Inferior parietal cortex (tissue), 1 donor: ENCODE measurements at regions not wholly inside any gene's neighbourhood (a gene's known extent, or its start where the extent isn't known, plus 50 kb on each side); places are given as distances from the start of the nearest gene placed in this dataset.
"Not testable (repeated sequence)": the region's sequence is repeated elsewhere in the genome, so short reads cannot be mapped to it uniquely, and the experiment has no call there.

Experiments used
- DNase-seq: peaks from one replicate; pipeline ENCODE4 v3.0.0-alpha.2; 2016; ENCODE audit errors: extremely low spot score

GRCh38 chr18:52175406-52175805 lies 164.6 kb upstream of the DCC start:
- no peak for DNase-seq

GRCh38 chr18:52183107-52183506 lies 156.9 kb upstream of the DCC start:
- DNase-seq: no peak

- DNase-seq: no peak
Observed at GRCh38 chr18:52190195-52190594, 149.8 kb upstream of the DCC start.

- DNase-seq: no peak
Observed at GRCh38 chr18:52190631-52191030, 149.4 kb upstream of the DCC start.

- DNase-seq: no peak
Observed at GRCh38 chr18:52200406-52200805, 139.6 kb upstream of the DCC start.

GRCh38 chr18:52200921-52201663 lies 138.9 kb upstream of the DCC start:
- DNase-seq: no peak

GRCh38 chr18:52208646-52209045 lies 131.4 kb upstream of the DCC start:
- no peak for DNase-seq

- no peak for DNase-seq
Observed at GRCh38 chr18:52216109-52216508, 123.9 kb upstream of the DCC start.

GRCh38 chr18:52216666-52217065 lies 123.3 kb upstream of the DCC start:
- DNase-seq: no peak

- DNase-seq: no peak
Observed at GRCh38 chr18:52219102-52219501, 120.9 kb upstream of the DCC start.

- no peak for DNase-seq
Observed at GRCh38 chr18:52220062-52220591, 119.9 kb upstream of the DCC start.

- no peak for DNase-seq
Observed at GRCh38 chr18:52222211-52222610, 117.8 kb upstream of the DCC start.

GRCh38 chr18:52227536-52227935 lies 112.5 kb upstream of the DCC start:
- DNase-seq: no peak

- DNase-seq: no peak
Observed at GRCh38 chr18:52228166-52228565, 111.8 kb upstream of the DCC start.

GRCh38 chr18:52236131-52236530 lies 103.9 kb upstream of the DCC start:
- no peak for DNase-seq

- DNase-seq: no peak
Observed at GRCh38 chr18:52237551-52237950, 102.4 kb upstream of the DCC start.

- no peak for DNase-seq
Observed at GRCh38 chr18:52242711-52243110, 97.3 kb upstream of the DCC start.

- DNase-seq: no peak
Observed at GRCh38 chr18:52244658-52245057, 95.3 kb upstream of the DCC start.

GRCh38 chr18:52254367-52254766 lies 85.6 kb upstream of the DCC start:
- DNase-seq: no peak

GRCh38 chr18:52257417-52257816 lies 82.6 kb upstream of the DCC start:
- DNase-seq: not testable (repeated sequence)

- no peak for DNase-seq
Observed at GRCh38 chr18:52275817-52276216, 64.2 kb upstream of the DCC start.

GRCh38 chr18:52277785-52278184 lies 62.2 kb upstream of the DCC start:
- no peak for DNase-seq

GRCh38 chr18:52278191-52278590 lies 61.8 kb upstream of the DCC start:
- no peak for DNase-seq

- DNase-seq: no peak
Observed at GRCh38 chr18:52280702-52281101, 59.3 kb upstream of the DCC start.
